SK-N-SH treated with all-trans-retinoic acid at 6 μM for 48 hours (cell line): ENCODE measurements at regions not wholly inside any gene's neighbourhood (a gene's known extent, or its start where the extent isn't known, plus 50 kb on each side); places are given as distances from the start of the nearest gene placed in this dataset.
"Not testable (repeated sequence)": the region's sequence is repeated elsewhere in the genome, so short reads cannot be mapped to it uniquely, and the experiment has no call there.

Experiments used
- ATAC-seq: fragments of 200-7000 bp; cut with Tn5 transposase; 3 replicates; pipeline ENCODE4 v1.9.1; 2020; ENCODE audit warnings: mild to moderate bottlenecking, moderate library complexity
- BACH2 ChIP-seq: fragments of 250-450 bp; sonication (Bioruptor Pico); IDR thresholded peaks from 2 replicates; pipeline ENCODE4 v1.9.0; 2021; ENCODE audit warnings: mild to moderate bottlenecking, borderline replicate concordance
- CSDC2 ChIP-seq: fragments of 250-450 bp; sonication (Bioruptor Pico); IDR thresholded peaks from 2 replicates; pipeline ENCODE4 v1.5.0; 2020; ENCODE audit warnings: mild to moderate bottlenecking, moderate library complexity
- CSRNP3 ChIP-seq: fragments of 250-450 bp; sonication (Bioruptor Pico); IDR thresholded peaks from 2 replicates; pipeline ENCODE4 v1.5.1; 2021; ENCODE audit warnings: mild to moderate bottlenecking, moderate library complexity
- ESRRG ChIP-seq: fragments of 250-450 bp; sonication (Bioruptor Pico); IDR thresholded peaks from 2 replicates; pipeline ENCODE4 v1.6.1; 2021; ENCODE audit warnings: mild to moderate bottlenecking
- GLIS3 ChIP-seq: fragments of 250-450 bp; sonication (Bioruptor Pico); IDR thresholded peaks from 2 replicates; pipeline ENCODE4 v1.5.0; 2020; ENCODE audit warnings: mild to moderate bottlenecking, moderate library complexity
- ISL1 ChIP-seq: fragments of 250-450 bp; sonication (Bioruptor Pico); IDR thresholded peaks from 2 replicates; pipeline ENCODE4 v2.1.2; 2022; ENCODE audit warnings: mild to moderate bottlenecking, moderate library complexity
- PATZ1 ChIP-seq: fragments of 250-450 bp; sonication (Bioruptor Pico); IDR thresholded peaks from 2 replicates; pipeline ENCODE4 v1.8.0; 2020; ENCODE audit warnings: mild to moderate bottlenecking, moderate library complexity, borderline replicate concordance
- PPARA ChIP-seq: fragments of 250-450 bp; sonication (Bioruptor Pico); IDR thresholded peaks from 2 replicates; pipeline ENCODE4 v1.5.0; 2020; ENCODE audit warnings: mild to moderate bottlenecking, borderline replicate concordance
- RARB ChIP-seq: fragments of 250-450 bp; sonication (Bioruptor Pico); IDR thresholded peaks from 2 replicates; pipeline ENCODE4 v1.8.0; 2021; ENCODE audit warnings: mild to moderate bottlenecking, moderate library complexity
- SNAI2 ChIP-seq: fragments of 250-450 bp; sonication (Bioruptor Pico); IDR thresholded peaks from 2 replicates; pipeline ENCODE4 v1.5.0; 2020; ENCODE audit warnings: mild to moderate bottlenecking, moderate library complexity
- TSHZ2 ChIP-seq: fragments of 250-450 bp; sonication (Bioruptor Pico); IDR thresholded peaks from 2 replicates; pipeline ENCODE4 v1.5.0; 2020; ENCODE audit warnings: mild to moderate bottlenecking, moderate library complexity
- ZC3H10 ChIP-seq: fragments of 250-450 bp; sonication (Bioruptor Pico); IDR thresholded peaks from 2 replicates; pipeline ENCODE4 v1.5.1; 2021; ENCODE audit warnings: mild to moderate bottlenecking, moderate library complexity
- ZFP3 ChIP-seq: fragments of 250-450 bp; sonication (Bioruptor Pico); IDR thresholded peaks from 2 replicates; pipeline ENCODE4 v1.5.0; 2020; ENCODE audit warnings: mild to moderate bottlenecking, moderate library complexity
- ZFP30 ChIP-seq: fragments of 450-650 bp; formaldehyde crosslinking; IDR thresholded peaks from 2 replicates; pipeline ENCODE4 v1.5.0; 2022; ENCODE audit warnings: mild to moderate bottlenecking, moderate library complexity
- ZNF565 ChIP-seq: fragments of 450-650 bp; formaldehyde crosslinking; conservative IDR thresholded peaks from 2 replicates; pipeline ENCODE4 v1.5.0; 2020; ENCODE audit warnings: low read depth, mild to moderate bottlenecking, moderate library complexity
- ZNF8 ChIP-seq: fragments of 450-650 bp; formaldehyde crosslinking; IDR thresholded peaks from 2 replicates; pipeline ENCODE4 v1.5.0; 2020; ENCODE audit warnings: mild to moderate bottlenecking, moderate library complexity
- TF ChIP-seq, protein P1 (sequence below): fragments of 250-450 bp; sonication (Bioruptor Pico); IDR thresholded peaks from 2 replicates; pipeline ENCODE4 v1.8.0; 2021; ENCODE audit warnings: low read depth, mild to moderate bottlenecking, moderate library complexity, borderline replicate concordance
- TF ChIP-seq, protein P2 (sequence below): fragments of 250-450 bp; sonication (Bioruptor Pico); IDR thresholded peaks from 2 replicates; pipeline ENCODE4 v1.5.1; 2020; ENCODE audit warnings: low read depth, mild to moderate bottlenecking, moderate library complexity

GRCh38 chr2:19617257-19617848 is 258.9 kb upstream of the OSR1 start:
- no peak for ATAC-seq
- TF ChIP-seq CSRNP3 (CRISPR knock-in tag) (no peak), ISL1 (CRISPR knock-in tag) (no peak), ZFP3 (CRISPR knock-in tag) (no peak), BACH2 (CRISPR knock-in tag) (no peak), PATZ1 (CRISPR knock-in tag) (no peak), ZNF565 (CRISPR knock-in tag) (no peak), ZNF8 (no peak), ZFP30 (CRISPR knock-in tag) (no peak)

DNA sequence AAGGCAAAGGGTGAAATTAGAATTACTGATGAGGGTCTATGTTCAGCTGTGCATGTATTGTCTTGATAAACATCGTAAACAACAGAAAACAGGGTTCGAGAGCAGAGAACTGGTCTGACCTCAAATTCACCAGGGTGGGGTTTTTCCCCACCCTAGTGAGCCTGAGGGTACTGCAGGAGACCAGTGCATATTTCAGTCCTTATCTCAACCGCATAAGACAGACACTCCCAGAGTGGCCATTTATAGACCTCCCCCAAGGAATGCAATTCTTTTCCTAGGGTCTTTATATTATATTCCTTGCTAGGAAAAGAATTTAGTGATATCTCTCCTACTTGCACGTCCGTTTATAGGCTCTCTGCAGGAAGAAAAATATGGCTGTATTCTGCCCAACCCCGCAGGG is 257.0 kb upstream of the OSR1 start:
- ATAC-seq = not testable (repeated sequence)

DNA sequence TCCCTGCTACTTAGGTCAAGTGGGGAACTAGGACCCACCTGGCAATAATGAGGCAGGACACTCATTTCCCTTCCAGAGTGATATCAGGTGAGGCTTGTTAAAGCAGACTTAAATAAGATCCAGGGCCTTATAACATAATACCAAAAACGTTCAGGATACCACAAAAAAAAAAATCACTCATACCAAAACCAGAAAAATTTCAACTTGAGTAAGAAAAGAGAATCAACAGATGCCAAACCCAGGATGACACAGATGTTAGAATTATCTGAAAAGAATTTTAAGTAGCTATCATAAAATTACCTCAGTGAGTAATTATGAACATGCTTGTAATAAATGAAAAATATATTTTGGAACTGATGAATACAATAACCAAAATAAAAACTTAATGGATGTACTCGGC is 255.6 kb upstream of the OSR1 start:
- no peak for TF ChIP-seq TSHZ2 (CRISPR knock-in tag)
- no peak for TF ChIP-seq ZFP30 (CRISPR knock-in tag)
- no peak for ATAC-seq

DNA sequence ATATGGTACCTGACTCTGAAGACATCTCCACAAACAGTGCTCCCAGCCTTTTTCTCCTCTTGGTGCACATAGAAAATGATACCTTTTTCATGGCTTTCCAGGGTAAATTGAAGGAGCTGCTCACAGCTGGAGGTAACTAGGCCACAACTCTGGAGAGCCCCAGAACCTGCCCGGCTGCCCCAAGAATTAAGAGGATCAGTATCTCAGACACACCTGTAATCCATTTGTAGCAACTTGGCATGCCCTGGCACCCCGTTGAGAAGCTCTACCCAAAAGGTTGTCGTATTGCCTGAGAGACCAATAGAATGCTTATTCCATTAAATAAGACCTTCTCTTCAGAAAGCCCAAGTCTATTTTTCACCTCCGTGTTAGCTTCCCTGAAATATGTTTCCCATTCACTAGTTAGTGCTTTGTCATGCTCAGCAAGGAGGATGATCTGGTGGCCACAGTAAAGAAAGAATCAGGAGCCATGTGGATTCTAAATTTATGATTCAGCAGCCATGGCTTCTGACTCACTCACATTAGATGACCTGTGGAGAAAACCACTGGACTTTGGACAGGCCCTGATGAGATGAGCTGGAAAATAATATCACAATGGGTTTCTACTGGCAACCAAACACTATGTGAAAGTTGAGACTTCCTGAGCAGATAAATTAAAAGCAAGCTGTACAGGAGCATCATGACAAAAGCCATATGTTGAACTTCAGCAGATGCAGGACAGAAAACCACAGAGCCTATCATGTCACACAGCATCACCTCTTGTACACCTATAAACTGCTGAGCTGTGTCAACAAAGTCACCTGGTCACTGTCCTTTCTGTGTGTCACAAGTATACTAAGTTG is 253.3 kb upstream of the OSR1 start:
- peak; percentile 84 for ATAC-seq
- TF ChIP-seq CSDC2 (CRISPR knock-in tag) (no peak), PATZ1 (CRISPR knock-in tag) (0 out of 2 replicates have a peak, but pooled peaks have one; percentile 56)
- TF ChIP-seq, protein P1, sequence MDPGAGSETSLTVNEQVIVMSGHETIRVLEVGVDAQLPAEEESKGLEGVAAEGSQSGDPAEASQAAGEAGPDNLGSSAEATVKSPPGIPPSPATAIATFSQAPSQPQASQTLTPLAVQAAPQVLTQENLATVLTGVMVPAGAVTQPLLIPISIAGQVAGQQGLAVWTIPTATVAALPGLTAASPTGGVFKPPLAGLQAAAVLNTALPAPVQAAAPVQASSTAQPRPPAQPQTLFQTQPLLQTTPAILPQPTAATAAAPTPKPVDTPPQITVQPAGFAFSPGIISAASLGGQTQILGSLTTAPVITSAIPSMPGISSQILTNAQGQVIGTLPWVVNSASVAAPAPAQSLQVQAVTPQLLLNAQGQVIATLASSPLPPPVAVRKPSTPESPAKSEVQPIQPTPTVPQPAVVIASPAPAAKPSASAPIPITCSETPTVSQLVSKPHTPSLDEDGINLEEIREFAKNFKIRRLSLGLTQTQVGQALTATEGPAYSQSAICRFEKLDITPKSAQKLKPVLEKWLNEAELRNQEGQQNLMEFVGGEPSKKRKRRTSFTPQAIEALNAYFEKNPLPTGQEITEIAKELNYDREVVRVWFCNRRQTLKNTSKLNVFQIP (CRISPR knock-in tag) = peak; percentile 25; the same call in 1 of the 2 replicates

DNA sequence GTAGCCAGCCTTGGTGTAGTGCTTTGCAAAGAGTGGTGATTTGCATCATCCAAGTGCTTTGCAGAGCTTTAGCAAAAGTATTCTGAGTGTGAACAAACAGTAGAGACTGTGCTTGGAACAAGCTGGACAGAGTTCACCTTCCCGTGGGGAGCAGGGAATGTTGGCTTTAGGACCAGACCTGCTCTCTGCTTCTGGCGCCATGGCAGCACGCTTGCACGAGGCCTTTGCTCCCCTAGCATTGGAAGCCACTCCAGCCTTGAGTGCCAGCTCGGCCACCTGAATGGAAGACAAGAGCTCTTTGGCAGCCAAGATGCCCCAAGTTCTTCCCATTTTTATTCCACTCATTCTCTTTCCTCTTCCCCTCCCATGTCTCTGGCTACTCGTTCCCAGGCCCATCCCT is 250.8 kb upstream of the OSR1 start:
- no peak for ATAC-seq
- TF ChIP-seq SNAI2 (CRISPR knock-in tag) = no peak
- TF ChIP-seq, protein P1 (CRISPR knock-in tag) = no peak
- TF ChIP-seq RARB (CRISPR knock-in tag) = no peak
- TF ChIP-seq, protein P2, sequence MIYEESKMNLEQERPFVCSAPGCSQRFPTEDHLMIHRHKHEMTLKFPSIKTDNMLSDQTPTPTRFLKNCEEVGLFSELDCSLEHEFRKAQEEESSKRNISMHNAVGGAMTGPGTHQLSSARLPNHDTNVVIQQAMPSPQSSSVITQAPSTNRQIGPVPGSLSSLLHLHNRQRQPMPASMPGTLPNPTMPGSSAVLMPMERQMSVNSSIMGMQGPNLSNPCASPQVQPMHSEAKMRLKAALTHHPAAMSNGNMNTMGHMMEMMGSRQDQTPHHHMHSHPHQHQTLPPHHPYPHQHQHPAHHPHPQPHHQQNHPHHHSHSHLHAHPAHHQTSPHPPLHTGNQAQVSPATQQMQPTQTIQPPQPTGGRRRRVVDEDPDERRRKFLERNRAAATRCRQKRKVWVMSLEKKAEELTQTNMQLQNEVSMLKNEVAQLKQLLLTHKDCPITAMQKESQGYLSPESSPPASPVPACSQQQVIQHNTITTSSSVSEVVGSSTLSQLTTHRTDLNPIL (CRISPR knock-in tag) = no peak
- TF ChIP-seq PPARA (CRISPR knock-in tag) = no peak
- no peak for TF ChIP-seq PATZ1 (CRISPR knock-in tag)
- no peak for TF ChIP-seq ESRRG
- no peak for TF ChIP-seq GLIS3
- TF ChIP-seq ZC3H10 (CRISPR knock-in tag) = no peak
- TF ChIP-seq CSDC2 (CRISPR knock-in tag) = no peak
